ENCODE measurements at regions not wholly inside any gene's neighbourhood (a gene's known extent, or its start where the extent isn't known, plus 50 kb on each side); places are given as distances from the start of the nearest gene placed in this dataset.

GRCh38 chr10:7085147-7085912 lies 325.5 kb downstream of the SFMBT2 start:
- Histone ChIP-seq H3K36me3 (ENCODE audit: control insufficient read depth in 2 of 2, extremely low read depth in 1 of 2, insufficient read depth in 2 of 2, low read length in 2 of 2) (no peaks in the 10 kb centered on the region), H3K9me1 (replicated peaks; ENCODE audit: control insufficient read depth, extremely low read depth, insufficient read depth, low read length) (no peaks in the 10 kb centered on the region), H3K9me3 (replicated peaks; ENCODE audit: control insufficient read depth, insufficient read depth, low read length) (no peaks in the 10 kb centered on the region), H3K27ac (ENCODE audit: insufficient read depth, low read depth, low read length) (no peak overlapping the region), H3K4me1 (ENCODE audit: control insufficient read depth, extremely low read depth, insufficient read depth, low read length) (no peaks in the 10 kb centered on the region), H4K20me1 (replicated peaks; ENCODE audit: control insufficient read depth, extremely low read depth, insufficient read depth, low read length) (no peaks in the 10 kb centered on the region), H2AFZ (ENCODE audit: low read depth, low read length) (no peak overlapping the region), H3K4me3 (replicated peaks in 1 of 3; ENCODE audit: insufficient read depth in 1 of 3, low read depth in 1 of 3, low read length in 3 of 3) (no peak overlapping the region), H3K9ac (replicated peaks; ENCODE audit: extremely low read depth, insufficient read depth, low read length) (no peak overlapping the region), H3K4me2 (ENCODE audit: insufficient read depth, low read length) (no peak overlapping the region), H3K27me3 (ENCODE audit: control insufficient read depth in 2 of 2, insufficient read depth in 2 of 2, low read length in 2 of 2) (no peaks in the 10 kb centered on the region), H3K79me2 (ENCODE audit: control insufficient read depth, insufficient read depth, low read length) (no peaks in the 10 kb centered on the region)
- CTCF ChIA-PET: interaction anchor here (0.6 kb wide), 1 partner anchor 325 kb away, joined by 6 read pairs; the partner anchor contains the start of gene SFMBT2
- POLR2A ChIA-PET: no interaction called here
- dilution Hi-C loops (cut with MboI; ENCODE audit: extremely low pct_ligation_motif_present, low sequenced_read_pairs) (no loop called here), intact Hi-C loops (cut with micrococcal nuclease) (no loop called here)
- DNase-seq (ENCODE audit: low read depth, low spot score): no peak
- TF ChIP-seq POLR2AphosphoS5 (IDR thresholded peaks at IDR 0.05; ENCODE audit: insufficient read depth, low read depth, low read length): no peak
- no peak for FAIRE-seq
- BruUV-seq (replicated peaks): no TSS peak

- H3K4me1 ChIP-seq (ENCODE audit: control insufficient read depth, extremely low read depth, insufficient read depth, low read length): no peaks in the 10 kb centered on the region
- H3K27me3 ChIP-seq (ENCODE audit: control insufficient read depth in 2 of 2, insufficient read depth in 2 of 2, low read length in 2 of 2): no peaks in the 10 kb centered on the region
- intact Hi-C loops (cut with micrococcal nuclease) (no loop called here), dilution Hi-C loops (cut with MboI; ENCODE audit: extremely low pct_ligation_motif_present, low sequenced_read_pairs) (no loop called here)
- FAIRE-seq (no peak), DNase-seq (ENCODE audit: low read depth, low spot score) (no peak)
- ChIA-PET POLR2A (no interaction called here), CTCF (interaction anchor here (0.6 kb wide), 1 partner anchor 326 kb away, joined by 6 read pairs; the partner anchor contains the start of gene SFMBT2)
- no peaks in the 10 kb centered on the region for H3K9me1 ChIP-seq (replicated peaks; ENCODE audit: control insufficient read depth, extremely low read depth, insufficient read depth, low read length)
- H2AFZ ChIP-seq (ENCODE audit: low read depth, low read length): no peak overlapping the region
- H3K36me3 ChIP-seq (ENCODE audit: control insufficient read depth in 2 of 2, extremely low read depth in 1 of 2, insufficient read depth in 2 of 2, low read length in 2 of 2): no peaks in the 10 kb centered on the region
- H3K9ac ChIP-seq (replicated peaks; ENCODE audit: extremely low read depth, insufficient read depth, low read length): no peak overlapping the region
- no peak for TF ChIP-seq GATA2 (IDR thresholded peaks at IDR 0.05; ENCODE audit: insufficient read depth, insufficient read length, low read depth, low read length)
- TF ChIP-seq FOS (IDR thresholded peaks at IDR 0.05; ENCODE audit: borderline replicate concordance, insufficient read depth, low read length): no peak
- TF ChIP-seq MYC (IDR thresholded peaks at IDR 0.05; ENCODE audit: low read depth, low read length): no peak
- no peak for TF ChIP-seq CTCF (IDR thresholded peaks at IDR 0.05; ENCODE audit: extremely low read depth in 1 of 2, insufficient read depth in 1 of 2, low read depth in 1 of 2, low read length in 2 of 2)
- TF ChIP-seq EZH2 (IDR thresholded peaks at IDR 0.05; ENCODE audit: borderline replicate concordance, low read depth, low read length, severe bottlenecking): no peak
- H3K4me2 ChIP-seq (ENCODE audit: insufficient read depth, low read length): no peak overlapping the region
- H3K79me2 ChIP-seq (ENCODE audit: control insufficient read depth, insufficient read depth, low read length): no peaks in the 10 kb centered on the region
- no peaks in the 10 kb centered on the region for H3K9me3 ChIP-seq (replicated peaks; ENCODE audit: control insufficient read depth, insufficient read depth, low read length)
- no peaks in the 10 kb centered on the region for H4K20me1 ChIP-seq (replicated peaks; ENCODE audit: control insufficient read depth, extremely low read depth, insufficient read depth, low read length)
- H3K27ac ChIP-seq (ENCODE audit: insufficient read depth, low read depth, low read length): no peak overlapping the region
- no peak overlapping the region for H3K4me3 ChIP-seq (replicated peaks in 1 of 3; ENCODE audit: insufficient read depth in 1 of 3, low read depth in 1 of 3, low read length in 3 of 3)
- no TSS peak for BruUV-seq (replicated peaks)
Measured at GRCh38 chr10:7084280-7085005, 326.4 kb downstream of the SFMBT2 start.
